Adrenal gland (tissue), 9 donors: ENCODE measurements at regions not wholly inside any gene's neighbourhood (a gene's known extent, or its start where the extent isn't known, plus 50 kb on each side); places are given as distances from the start of the nearest gene placed in this dataset.

ENCODE experiments used
- DNase-seq, 7 donors: peaks; one replicate each; pipeline ENCODE4 v3.0.0-alpha.2; 2019 to 2020
- H3K27ac ChIP-seq, 5 donors: fragments of 200-600 bp; sonication (generic) in 4 of 5; 1 replicate in 3 of 5; 2 replicates in 2 of 5; pipeline versions ENCODE4 v1.5.1 to v1.8.0; 2016 to 2020; ENCODE audit warnings: mild to moderate bottlenecking in 1 of 5
- H3K27me3 ChIP-seq: fragments of 200-600 bp; 2 replicates; pipeline ENCODE4 v1.8.0; 2021
- H3K36me3 ChIP-seq, 2 donors: fragments of 200-600 bp; replicated peaks in 1 of 2; 1 replicate in 1 of 2; 2 replicates in 1 of 2; pipeline versions ENCODE4 v1.5.1 to v1.8.0; 2018 to 2022
- H3K4me1 ChIP-seq, 2 donors: fragments of 200-600 bp; replicated peaks in 1 of 2; 1 replicate in 1 of 2; 2 replicates in 1 of 2; pipeline versions ENCODE4 v1.5.1 to v1.8.0; 2018 to 2021
- H3K4me3 ChIP-seq, 4 donors: fragments of 200-600 bp; sonication (generic) in 3 of 4; one replicate each; pipeline ENCODE4 v1.5.1; 2016 to 2018
- H3K9me3 ChIP-seq, 3 donors: fragments of 200-600 bp; sonication (generic) in 1 of 3; replicated peaks in 1 of 3; 1 replicate in 2 of 3; 2 replicates in 1 of 3; pipeline versions ENCODE4 v1.5.1 to v1.8.0; 2016 to 2021
- POLR2A ChIP-seq, 2 donors: fragments of 450-650 bp; IDR thresholded peaks; one replicate each; pipeline ENCODE4 v1.6.1; 2017; ENCODE audit warnings: antibody characterized with exemption in 2 of 2, mild to moderate bottlenecking in 2 of 2, moderate library complexity in 1 of 2
- WGBS, 4 donors: extraction: QIAGEN DNeasy Blood & Tissue Kit in 2 of 4; methylation state at CpG; one replicate each; pipeline versions ENCODE4 v1.1.5 to v1.1.7; 2013 to 2017; 5-methylcytosine and 5-hydroxymethylcytosine counted together
- intact Hi-C, 2 donors: fragments of 100-400 bp; cut with DNase I; formaldehyde crosslinking; loops; one replicate each; pipeline versions ENCODE4 v1.14.1 to v1.15.0; 2022 to 2023
- TF ChIP-seq, protein P1 (sequence below), 6 experiments: fragments of 450-650 bp in 4 of 6; fragments of 200-600 bp in 2 of 6; sonication (generic) in 1 of 6; IDR thresholded peaks; 1 replicate in 5 of 6; 2 replicates in 1 of 6; pipeline versions ENCODE4 v1.5.1 to v1.8.0; 2016 to 2021; ENCODE audit warnings: antibody characterized with exemption in 6 of 6, mild to moderate bottlenecking in 2 of 6, moderate library complexity in 1 of 6
- donor health status: healthy with polysubstance abuse.
- donor health status: Bipolar disorder and iron deficiency.
- donor health status: DM: yes; HTN: yes; CAD: no.
- donor health status: DM: no; HTN: no; CAD: no.
- donor health status: DM: no; HTN: no; CAD: no.

- no peaks in the 10 kb centered on the region for H3K27me3 ChIP-seq
- H3K27ac ChIP-seq = peak overlapping the region in 1 of 5 donors; percentile 34
- no peaks in the 10 kb centered on the region for H3K9me3 ChIP-seq
- WGBS, 4 donors = 71 to 81% (median 77%) methylated on average over 8 of the region's 8 CpGs
- DNase-seq = no peak
- no peak for TF ChIP-seq POLR2A (IDR thresholded peaks at IDR 0.05)
- TF ChIP-seq, protein P1, sequence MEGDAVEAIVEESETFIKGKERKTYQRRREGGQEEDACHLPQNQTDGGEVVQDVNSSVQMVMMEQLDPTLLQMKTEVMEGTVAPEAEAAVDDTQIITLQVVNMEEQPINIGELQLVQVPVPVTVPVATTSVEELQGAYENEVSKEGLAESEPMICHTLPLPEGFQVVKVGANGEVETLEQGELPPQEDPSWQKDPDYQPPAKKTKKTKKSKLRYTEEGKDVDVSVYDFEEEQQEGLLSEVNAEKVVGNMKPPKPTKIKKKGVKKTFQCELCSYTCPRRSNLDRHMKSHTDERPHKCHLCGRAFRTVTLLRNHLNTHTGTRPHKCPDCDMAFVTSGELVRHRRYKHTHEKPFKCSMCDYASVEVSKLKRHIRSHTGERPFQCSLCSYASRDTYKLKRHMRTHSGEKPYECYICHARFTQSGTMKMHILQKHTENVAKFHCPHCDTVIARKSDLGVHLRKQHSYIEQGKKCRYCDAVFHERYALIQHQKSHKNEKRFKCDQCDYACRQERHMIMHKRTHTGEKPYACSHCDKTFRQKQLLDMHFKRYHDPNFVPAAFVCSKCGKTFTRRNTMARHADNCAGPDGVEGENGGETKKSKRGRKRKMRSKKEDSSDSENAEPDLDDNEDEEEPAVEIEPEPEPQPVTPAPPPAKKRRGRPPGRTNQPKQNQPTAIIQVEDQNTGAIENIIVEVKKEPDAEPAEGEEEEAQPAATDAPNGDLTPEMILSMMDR (IDR thresholded peaks at IDR 0.05) = no peak
- no peaks in the 10 kb centered on the region for H3K36me3 ChIP-seq
- intact Hi-C loops = no loop called here
- H3K4me3 ChIP-seq = no peak overlapping the region
- H3K4me1 ChIP-seq = peaks cover 0 to 7% of the 10 kb centered on the region in 2 donors
Observed at GRCh38 chr5:142491270-142491669, 166.4 kb upstream of the SPRY4 start.

- H3K4me3 ChIP-seq = no peak overlapping the region
- no peak overlapping the region for H3K27ac ChIP-seq
- TF ChIP-seq POLR2A (IDR thresholded peaks at IDR 0.05) = no peak
- TF ChIP-seq, protein P1 (IDR thresholded peaks at IDR 0.05) = no peak
- H3K27me3 ChIP-seq = no peaks in the 10 kb centered on the region
- H3K36me3 ChIP-seq = no peaks in the 10 kb centered on the region
- no peak for DNase-seq
- H3K4me1 ChIP-seq = no peaks in the 10 kb centered on the region
- 60 to 73% (median 67%) methylated on average over 2 of the region's 2 CpGs for WGBS, 4 donors
- H3K9me3 ChIP-seq = no peaks in the 10 kb centered on the region
- intact Hi-C loops = no loop called here
Observed at GRCh38 chr5:142486581-142486980, 161.8 kb upstream of the SPRY4 start.

DNA sequence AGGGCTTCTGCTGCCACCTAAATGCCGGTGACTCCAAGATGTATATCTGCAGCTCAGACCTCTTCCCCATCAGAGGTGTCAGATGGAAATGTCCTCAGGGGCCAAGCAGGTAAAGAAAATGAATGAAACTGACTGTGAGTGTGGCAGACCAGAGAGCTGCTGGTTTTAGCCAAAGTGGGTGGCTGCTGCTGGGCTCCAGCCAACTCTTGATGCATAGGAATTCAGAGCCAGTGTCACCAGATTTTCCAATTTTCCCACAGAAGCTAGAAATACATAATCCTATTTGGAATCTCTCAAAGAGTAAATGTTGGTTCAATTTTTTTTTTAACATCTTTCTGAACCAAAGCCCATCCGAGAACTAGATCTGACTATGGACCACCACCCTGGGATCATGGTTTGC lies 161.2 kb upstream of the SPRY4 start:
- H3K4me3 ChIP-seq = no peak overlapping the region
- no peaks in the 10 kb centered on the region for H3K36me3 ChIP-seq
- H3K4me1 ChIP-seq = no peaks in the 10 kb centered on the region
- H3K27ac ChIP-seq = no peak overlapping the region
- 63 to 93% (median 90%) methylated on average over 2 of the region's 2 CpGs for WGBS, 4 donors
- intact Hi-C loops = no loop called here
- no peak for DNase-seq
- no peaks in the 10 kb centered on the region for H3K9me3 ChIP-seq
- TF ChIP-seq, protein P1 (IDR thresholded peaks at IDR 0.05) = no peak
- no peak for TF ChIP-seq POLR2A (IDR thresholded peaks at IDR 0.05)
- no peaks in the 10 kb centered on the region for H3K27me3 ChIP-seq

DNA sequence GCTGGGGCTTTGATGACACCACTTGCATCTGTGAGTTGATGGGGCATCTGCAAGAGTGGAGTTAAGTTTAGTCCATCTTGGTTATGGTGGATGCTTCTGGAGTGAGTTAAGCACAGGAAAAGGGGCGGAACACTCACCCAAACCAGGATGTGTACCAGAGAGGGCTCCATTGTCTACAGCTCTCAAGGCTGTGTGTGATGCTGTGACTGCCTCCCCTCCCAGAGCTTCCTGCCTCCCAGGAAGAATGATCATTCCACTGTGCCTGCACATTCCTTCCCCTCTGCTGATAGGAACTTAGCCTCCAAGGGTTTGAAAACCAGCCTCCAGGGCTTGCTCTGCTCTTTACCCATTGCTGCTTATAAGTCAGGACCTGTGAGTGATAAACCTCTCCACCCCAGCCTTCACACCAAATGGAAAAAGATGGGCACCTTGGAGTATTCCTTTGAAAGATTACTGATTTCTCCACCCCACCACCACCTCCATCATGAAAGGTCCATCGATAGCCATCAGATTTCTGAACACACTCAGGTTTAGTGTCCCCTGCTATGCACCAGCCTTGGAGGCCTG lies 160.1 kb upstream of the SPRY4 start:
- H3K4me3 ChIP-seq = no peak overlapping the region
- DNase-seq = no peak
- WGBS, 4 donors = 81 to 100% (median 91%) methylated on average over 1 to 2 of the region's 2 CpGs
- intact Hi-C loops = no loop called here
- H3K27ac ChIP-seq = no peak overlapping the region
- no peaks in the 10 kb centered on the region for H3K4me1 ChIP-seq
- no peaks in the 10 kb centered on the region for H3K36me3 ChIP-seq
- TF ChIP-seq, protein P1 (IDR thresholded peaks at IDR 0.05) = no peak
- no peak for TF ChIP-seq POLR2A (IDR thresholded peaks at IDR 0.05)
- no peaks in the 10 kb centered on the region for H3K9me3 ChIP-seq
- H3K27me3 ChIP-seq = no peaks in the 10 kb centered on the region
